Inflammatory macrophage (primary cell): ENCODE measurements at regions not wholly inside any gene's neighbourhood (a gene's known extent, or its start where the extent isn't known, plus 50 kb on each side); places are given as distances from the start of the nearest gene placed in this dataset.

ENCODE experiments used
- DNase-seq, 2 donors: peaks; one replicate each; pipeline ENCODE4 v3.0.0-alpha.2; 2020 to 2022

DNA sequence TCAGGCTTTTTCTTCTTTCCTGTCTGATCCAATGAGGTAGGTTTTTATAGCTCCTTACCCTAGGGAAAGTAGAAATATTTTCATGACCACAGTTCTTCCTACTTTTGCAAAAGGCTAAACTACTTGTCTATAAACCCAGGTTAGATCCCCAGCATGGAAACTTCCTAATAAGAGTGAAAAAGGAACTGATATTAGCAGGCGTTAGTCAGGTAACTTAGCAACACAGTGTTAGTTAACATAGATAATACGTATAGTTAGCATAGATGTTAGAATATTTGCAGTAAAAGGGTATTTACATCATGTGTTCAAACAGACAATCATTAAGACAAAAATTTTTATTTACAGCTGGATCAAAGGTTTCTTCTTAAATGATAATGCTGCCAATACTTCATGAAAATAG is 162.9 kb upstream of the DAB2 start:
- no peak for DNase-seq

DNA sequence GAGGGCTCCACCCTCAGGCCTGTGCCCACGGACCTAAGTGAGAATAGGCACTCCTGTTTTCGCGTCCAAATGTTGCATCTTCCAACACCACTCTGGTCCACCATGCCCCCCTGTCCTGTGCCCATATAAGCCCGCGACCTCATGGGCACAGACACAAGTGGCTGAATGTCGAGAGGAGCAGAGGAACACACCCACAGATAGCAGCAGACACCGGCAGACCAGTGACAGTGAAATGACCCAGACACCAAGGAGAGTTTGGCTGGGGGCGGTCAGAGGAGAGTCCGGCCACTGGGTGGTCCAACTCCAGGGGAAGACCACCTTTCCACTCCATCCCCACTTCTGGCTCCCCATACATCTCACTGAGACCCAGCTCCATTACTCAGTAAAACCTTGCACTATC is 161.4 kb upstream of the DAB2 start:
- no peak for DNase-seq

DNA sequence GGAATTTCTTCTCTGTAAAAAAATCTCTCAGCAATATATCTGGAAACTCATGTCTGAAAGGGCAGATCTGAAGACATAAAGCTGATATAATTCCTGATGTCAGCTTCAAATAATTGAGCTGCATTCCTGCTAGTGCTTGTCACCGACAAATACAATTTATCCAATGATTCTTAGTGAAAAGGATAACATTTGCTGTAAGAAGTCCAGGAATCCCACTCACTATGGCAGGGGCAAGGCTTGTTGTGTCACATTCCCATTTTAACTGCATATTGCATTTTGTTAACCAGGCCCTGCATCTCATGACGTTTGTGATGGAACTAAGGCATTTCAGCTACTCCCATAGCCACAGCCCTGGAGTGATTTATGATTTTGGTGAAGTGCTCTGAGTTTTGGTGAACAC is 160.1 kb upstream of the DAB2 start:
- DNase-seq: no peak

DNA sequence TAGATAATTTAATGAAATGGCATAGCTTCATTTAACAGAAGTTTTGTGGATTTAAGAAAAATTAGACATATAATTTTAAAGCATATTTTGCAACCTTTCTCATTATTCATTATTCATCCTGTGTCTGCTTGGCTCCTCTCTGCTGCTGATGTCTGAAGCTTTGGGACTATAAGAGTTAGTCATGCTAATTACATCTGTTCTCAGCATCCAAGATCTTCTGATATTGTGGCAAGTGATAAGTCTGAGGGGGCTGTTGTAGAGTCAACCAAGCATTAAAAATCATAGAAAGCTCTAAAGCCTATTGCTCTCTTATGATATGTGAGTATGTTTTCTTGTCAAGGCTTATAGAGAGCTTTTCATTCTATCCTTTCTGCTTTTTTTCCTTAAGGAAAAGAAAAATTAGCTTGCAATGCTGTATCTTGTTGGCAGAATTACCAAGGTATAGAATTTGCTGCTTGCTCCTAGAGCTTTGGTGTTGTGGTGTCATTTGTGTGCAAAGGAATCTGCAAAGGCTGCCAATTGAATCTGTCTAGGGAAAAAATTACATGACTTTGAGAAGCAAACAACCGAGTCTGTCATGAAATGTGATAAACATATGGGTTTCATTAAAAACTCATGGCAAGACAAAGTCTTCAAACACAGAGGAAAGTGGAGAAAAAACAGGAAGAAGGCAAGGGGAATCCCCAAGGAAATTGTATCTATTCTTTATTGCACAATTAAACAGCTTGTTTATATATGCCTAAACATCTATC is 156.1 kb upstream of the DAB2 start:
- DNase-seq: peak; percentile 44 to 65

DNA sequence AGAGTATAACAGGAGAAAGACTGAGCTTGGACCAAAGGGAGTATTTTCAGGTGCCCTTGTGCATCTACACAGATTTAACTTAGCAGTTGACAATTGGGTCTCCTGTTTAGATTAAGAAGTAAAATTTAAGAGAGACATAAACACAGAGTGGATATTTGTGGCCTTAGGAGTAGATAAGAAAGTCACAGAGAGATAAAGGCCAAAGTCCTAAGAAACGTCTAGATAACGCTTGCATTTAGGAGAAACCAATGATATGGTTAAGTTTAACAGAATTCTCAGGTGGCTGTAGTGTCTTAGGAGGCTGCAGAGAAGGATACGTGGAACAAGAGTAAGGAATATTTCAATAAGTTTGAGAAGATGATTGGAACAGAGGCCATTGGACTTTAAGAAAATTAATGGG is 155.0 kb upstream of the DAB2 start:
- no peak for DNase-seq

DNA sequence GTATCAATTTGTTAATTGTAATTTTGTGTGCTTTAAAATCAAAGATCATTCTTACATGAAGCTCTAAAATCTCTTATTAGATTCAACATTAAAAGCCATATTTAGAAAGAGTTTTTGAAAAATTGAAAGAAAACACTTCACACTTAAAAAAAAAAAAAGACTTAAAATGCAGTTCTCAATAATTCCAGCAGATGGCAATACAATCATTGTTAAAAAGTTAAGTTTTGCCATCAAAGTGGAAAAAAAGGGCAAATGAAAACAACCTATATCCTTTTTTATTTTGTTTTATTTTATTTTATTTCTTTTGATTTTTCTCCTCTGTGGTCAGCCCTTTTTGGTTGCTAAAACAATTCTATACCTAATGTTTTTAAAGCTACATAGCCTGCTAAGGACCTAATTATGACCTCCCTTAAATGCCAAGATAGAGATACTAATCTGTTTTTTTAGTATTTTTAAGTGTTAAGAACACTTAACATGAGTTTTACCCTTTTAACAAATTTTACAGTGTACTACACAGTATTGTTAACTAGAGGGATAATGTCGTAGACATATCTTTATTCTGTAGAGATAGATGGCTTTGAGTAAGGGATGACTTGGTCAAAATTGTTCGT is 154.2 kb upstream of the DAB2 start:
- peak in 1 of 2 donors; percentile 38 for DNase-seq

DNA sequence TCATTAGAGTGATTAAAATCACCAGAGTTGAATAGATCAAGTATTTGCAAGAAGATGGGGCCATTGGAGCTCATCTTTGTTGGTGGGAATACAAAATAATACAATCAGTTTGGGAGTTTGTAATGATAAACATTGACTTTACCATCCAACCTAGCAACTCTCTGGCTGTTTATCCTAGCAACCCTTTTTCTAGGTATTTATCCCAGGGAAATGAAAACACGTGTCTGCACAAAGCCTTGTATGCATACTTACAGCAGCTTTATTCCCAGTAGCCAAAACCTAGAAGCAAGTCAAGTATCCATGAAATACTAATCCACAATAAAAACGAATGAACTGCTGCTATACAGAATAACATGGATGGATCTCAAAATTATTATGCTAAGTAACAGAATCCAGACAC is 152.7 kb upstream of the DAB2 start:
- no peak for DNase-seq

DNA sequence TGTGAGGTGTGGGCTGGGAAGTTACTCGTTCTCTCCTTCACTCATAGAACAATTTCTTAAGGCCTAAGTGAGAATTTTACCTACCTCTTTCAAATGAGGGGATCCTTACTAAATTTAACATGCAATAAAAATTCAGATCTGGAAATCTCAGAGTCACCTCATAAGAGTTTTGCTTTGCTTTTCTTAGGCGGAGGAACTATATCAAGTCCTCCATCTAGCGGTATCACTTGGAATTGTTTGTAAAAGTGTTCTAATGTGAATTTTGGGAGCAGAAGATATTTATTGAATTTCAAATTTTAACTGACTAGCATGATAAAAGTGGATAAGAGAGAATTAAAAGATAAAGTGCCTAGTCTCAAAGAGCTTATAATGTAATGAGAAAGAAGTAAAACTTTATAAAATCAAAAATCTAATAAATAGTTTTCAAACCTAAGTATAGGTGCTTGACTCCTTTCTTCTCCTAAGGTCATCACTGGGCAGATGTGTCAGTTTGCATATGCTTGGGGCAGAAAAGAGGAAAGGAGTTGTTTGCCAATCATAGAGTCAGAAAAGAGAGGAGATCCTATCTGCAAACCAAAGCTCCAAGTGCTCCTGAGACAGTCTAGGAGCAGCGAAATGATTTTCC is 145.7 kb upstream of the DAB2 start:
- peak; percentile 41 to 75 for DNase-seq

DNA sequence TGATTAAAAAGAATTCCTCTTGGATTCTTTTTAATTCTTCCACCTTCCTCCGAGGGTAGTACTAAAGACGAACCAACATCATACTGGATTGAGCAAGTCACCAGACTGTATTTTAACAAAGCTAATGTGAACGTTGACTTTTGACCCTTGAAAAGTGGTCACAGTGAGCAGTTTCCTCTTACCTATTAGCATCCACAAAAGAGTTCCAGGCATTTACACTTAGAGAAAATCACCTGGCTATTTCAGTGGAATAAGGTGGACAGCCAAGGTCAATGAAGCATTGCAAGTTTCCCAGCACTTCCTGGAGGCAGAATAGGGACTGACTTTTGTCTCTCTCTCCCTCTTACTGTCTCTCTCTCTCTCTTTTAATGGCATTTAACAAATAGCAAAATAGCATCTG is 145.1 kb upstream of the DAB2 start:
- DNase-seq: no peak

DNA sequence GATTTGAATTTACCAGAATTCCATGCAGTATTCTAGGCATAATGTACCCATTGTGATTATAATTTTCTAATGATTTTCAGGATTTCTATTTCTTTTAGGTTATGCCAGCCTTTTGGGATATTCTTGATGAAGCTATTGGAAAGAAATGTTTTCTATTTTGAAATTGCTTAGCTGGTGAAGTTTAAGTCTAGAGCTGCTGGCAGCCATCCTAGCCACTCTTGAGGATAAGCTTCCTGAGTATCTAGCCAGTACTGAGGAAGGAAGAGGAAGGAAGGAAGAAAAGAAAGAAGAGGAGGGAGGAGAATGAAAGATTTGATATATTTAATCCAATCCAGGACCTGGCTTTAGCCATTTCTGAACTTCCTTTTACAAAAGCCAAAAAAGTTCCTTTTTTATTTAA is 142.1 kb upstream of the DAB2 start:
- no peak for DNase-seq

DNA sequence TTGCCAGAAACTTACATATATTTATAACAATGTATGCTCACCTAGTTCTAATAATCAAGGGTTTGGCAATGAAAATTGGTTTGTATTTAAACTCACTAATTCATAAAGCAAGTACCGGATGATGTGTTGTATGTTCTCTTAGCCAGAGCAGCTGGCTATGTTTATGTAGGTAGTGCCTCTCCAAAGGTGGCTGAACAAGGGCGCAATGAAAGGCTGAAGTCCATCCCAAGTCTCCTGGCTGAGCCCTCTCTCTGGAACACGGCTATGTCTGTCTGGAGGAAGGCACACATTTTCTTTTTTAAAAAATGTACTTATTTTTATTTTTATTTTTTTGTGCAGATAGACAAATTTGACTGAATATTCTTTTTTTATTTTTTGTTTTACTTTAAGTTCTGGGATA is 141.2 kb upstream of the DAB2 start:
- no peak for DNase-seq

DNA sequence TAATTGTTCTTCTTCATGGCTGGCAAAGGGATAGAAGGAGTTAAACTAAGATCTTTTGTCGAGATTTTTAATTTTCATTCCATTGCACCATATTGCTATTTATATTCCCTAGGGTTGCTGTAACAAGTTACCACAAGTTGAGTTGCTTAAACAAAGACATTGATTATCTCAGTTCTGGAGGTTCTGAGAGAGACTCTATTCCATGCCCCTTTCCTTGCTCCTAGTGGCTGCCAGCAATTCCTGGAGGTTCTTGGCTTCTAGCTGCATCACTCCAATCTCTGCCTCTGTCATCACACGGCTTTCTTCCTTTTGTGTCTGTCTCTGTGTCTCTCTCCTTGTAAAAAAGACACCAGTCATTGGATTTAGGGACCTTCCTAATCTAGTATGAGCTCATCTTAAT is 136.6 kb upstream of the DAB2 start:
- DNase-seq: no peak

DNA sequence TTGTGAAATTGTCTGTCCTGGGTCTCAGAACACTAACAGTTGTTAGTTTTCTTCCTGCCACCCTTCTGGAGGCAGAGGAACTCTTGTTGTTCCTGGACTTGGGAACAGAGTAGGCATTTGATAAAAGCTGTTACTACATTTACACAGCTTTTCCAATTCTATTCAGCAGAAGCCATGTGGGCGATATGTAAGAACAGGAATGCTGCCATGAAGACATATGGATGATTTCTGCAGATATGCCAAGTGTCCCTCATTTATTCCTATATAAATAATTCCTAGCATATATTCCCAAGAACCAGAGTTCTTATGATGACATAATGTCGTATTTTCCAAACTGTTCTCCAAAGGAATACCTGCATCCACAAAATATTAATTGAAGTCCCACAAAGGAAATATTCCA is 135.9 kb upstream of the DAB2 start:
- no peak for DNase-seq

DNA sequence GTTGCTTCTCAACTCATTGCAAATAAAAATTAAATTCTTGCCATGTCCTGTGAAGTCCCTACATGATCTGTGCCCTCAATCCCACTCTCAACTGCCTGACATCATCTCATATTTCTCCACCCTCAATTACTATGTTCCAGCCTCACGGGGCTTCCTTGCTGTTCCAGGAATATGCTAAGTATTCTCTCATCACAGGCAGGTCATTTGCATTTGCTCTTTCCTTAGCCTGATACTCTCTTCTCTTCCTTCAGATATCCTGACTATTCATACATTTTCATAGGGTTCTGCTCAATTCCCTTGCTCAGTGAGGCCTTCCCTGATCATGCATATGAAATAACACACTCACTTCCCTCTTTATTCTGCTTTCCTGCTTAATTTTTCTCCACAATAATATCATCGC is 135.1 kb upstream of the DAB2 start:
- no peak for DNase-seq

DNA sequence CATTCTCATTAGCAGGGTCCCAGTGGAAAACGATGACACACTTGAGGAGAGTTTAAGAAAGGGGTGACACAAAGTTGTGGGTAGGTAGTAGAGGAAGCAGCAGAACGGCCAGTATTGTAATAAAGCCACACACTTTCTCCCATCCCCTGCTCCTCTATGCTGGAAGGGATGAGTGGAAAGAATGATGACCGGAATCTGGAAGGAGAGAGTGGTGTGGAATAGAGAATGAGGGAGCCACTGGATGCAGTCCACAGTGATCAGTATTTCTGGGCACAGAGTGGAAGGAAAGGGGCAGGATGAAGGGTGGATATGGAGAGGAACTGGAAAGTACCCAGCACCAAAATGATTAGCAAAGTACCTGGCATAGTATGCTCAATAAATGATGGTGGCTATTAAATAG is 133.8 kb upstream of the DAB2 start:
- DNase-seq: no peak

DNA sequence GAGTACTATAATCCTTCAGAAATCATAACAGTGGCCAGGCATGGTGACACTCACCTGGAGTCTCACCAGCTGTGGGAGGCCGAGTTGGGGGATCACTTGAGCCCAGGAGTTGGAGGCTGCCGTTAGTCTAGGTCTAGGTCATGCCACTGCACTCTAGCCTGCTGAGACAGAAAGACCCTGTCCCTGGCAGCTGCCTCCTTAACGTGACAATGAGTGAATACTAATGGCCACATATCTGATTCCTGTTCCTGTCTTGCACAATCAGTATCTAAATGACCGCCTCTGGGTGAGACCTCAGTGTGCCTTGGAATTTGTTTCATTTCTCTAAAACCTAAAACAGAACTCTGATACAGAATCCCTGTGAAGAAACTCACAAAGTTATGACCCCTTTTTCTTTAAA is 131.0 kb upstream of the DAB2 start:
- peak; percentile 20 to 56 for DNase-seq

DNA sequence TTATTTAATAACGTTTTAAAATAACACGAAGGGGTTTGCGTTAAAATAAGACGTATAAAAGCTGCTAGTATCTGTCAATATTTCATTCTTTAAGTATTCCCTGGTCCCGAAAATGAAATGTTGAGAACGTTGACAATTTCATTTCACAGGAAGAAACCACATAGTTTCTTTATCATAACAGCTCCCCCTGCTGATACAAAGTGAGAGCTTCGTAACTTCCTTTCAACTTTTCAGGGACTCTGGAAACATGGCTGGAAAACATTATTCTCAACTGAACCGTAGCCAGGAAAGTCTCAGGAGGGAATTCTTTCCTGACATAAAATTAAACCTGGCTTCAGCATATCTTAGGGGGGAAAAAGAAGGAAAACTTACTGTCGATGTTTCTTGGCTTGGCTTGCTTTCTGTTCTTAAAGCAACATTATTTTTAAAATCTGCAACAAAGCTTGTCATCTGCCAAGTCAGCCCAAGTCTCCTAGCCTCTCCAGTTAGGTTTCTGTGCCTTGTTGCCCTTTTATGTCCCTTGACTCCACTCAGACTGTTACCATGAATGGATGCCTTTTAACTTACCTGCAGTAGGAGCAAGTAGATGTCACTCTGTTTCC is 122.9 kb upstream of the DAB2 start:
- peak; percentile 75 to 86 for DNase-seq

DNA sequence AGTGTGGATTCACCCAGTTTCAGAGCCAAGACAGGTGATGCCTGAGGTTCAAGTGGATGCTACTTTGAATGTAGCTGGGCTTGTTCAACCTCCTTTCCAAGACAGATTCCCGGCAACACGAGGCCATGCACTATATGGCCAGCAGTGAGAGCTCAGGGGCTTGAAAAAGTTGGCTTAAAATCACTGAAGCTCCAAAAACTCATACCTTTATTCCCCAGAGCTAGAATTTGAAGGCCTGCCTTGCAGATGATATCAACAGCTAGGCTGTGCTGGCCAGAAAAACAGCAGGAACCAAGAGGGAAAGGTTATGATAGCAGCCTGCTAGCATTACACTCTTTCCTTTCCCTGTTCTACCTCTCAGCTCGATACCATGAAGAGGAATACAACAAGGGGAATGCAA is 120.2 kb upstream of the DAB2 start:
- no peak for DNase-seq

DNA sequence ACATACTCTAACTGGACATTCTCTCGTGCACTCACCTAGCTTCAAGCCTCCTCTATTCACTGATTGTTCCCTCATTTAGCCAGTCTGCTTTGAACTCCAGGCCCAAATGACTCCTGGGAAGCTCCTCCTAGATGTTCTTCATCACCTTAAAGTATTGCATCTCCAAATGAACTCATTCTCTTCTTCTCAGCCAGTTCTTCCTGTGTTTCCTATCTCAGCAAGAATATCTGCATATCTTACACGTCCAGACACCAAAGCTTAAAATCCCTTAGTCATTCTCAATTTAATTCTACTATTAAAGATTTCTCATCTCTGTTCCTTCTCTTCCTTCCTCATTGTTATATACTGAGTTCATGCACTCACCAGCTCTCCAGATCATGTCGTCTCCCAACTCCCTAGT is 118.6 kb upstream of the DAB2 start:
- peak; percentile 26 to 70 for DNase-seq

DNA sequence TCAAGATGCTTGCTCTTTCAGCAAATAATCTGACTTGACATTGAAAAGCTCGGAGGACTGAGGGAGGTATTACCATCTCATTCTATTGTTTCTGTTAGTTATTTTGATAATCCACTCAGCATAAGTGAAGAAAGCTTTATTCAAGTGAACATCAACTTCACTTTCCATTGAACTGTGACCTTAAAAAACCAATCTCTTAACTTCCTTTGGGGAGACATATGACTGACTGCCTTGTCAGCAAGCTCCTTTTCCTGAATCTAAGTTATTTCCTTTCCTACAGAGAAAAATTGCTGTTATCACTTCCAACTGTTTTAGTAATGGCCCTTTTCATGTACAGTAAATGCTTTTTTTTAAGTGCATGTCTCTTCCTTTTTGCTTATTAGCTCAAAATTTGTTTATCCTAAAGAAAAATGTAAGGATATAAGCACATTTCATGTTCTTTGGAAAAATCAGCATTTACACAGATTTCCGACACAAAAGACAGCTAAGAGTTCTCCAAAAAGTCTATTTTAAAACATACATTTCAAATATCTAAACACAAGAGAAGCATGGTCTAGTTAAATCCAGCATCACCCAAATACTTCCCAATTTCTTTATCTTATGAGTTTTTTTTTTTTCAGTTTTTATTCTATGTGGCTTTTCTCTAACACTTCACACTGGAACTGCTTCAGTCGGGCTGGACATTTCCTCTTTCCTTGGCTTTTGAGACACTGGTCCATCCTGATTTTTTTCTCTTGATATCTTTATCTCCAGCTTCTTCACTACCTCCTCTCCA is 117.9 kb upstream of the DAB2 start:
- DNase-seq: peak; percentile 36 to 48

DNA sequence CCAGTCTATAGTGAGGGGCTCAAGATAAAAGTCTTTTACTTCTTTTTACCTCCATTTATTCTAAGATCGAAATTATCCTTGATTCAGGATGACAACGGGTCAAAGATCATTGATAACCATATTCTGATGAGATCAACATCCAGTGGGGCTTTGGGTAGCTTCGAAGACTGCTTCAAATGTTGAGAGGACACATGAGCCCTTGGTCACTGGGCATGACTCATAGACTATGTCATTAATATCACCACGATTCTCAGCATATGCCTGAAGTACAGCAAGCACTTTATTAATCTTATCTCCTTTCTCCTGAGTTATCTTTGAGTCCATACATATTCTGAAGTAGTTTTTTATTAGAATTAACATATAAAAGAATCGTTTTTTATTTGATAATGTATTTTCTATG is 117.1 kb upstream of the DAB2 start:
- DNase-seq: peak; percentile 36 to 47

DNA sequence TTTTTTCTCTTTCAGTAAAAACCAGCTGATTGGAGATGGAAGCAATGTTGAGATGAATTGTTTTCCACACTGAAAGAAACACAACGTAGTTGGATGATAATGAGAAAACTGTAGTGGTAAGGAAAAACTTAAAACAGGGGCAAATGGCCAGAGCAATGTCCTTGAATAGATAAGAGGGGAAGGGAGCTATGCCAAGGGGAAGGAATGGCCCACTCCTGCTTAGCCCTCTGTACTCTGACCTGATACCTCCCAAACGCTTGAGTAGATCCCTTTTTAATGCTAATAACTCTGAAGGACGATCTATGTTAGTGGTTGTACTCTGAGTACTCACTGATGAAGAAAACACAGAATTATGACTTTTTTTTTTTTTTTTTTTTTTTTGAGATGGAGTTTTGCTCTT is 114.7 kb upstream of the DAB2 start:
- no peak for DNase-seq

DNA sequence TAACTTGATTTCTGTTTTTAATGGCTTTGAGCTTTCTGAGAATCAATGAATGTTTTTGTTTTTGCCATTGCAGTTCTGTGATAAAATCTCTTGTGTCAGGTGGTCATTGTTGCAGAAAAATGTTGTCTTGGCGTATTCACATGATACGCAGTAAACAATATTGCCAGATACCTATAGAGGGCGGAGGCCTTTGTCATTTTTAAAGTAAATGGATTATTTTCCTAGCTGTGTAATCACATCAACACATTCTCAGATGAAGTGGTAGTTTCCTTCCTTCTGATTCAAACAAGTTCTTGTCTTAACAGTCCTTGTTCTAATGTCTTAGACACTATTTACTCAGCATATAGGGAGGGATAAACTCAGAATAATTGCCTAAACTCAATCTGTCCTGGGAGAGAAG is 109.9 kb upstream of the DAB2 start:
- DNase-seq: no peak
